SJCRH30 (cell line): ENCODE measurements at regions not wholly inside any gene's neighbourhood (a gene's known extent, or its start where the extent isn't known, plus 50 kb on each side); places are given as distances from the start of the nearest gene placed in this dataset.
"Not testable (repeated sequence)": the region's sequence is repeated elsewhere in the genome, so short reads cannot be mapped to it uniquely, and the experiment has no call there.

ENCODE experiments used
- DNase-seq, 2 experiments: peaks; one replicate each; pipeline ENCODE4 v3.0.0-alpha.2; 2015 to 2020
- H3K27ac ChIP-seq: fragments of 250-450 bp; sonication (Bioruptor Pico); 2 replicates; pipeline ENCODE4 v1.5.1; 2020; ENCODE audit warnings: mild to moderate bottlenecking, moderate library complexity
- H3K27me3 ChIP-seq: fragments of 250-450 bp; sonication (Bioruptor Pico); 2 replicates; pipeline ENCODE4 v1.5.1; 2020; ENCODE audit warnings: mild to moderate bottlenecking, moderate library complexity
- H3K36me3 ChIP-seq: fragments of 250-450 bp; sonication (Bioruptor Pico); 2 replicates; pipeline ENCODE4 v1.5.1; 2020; ENCODE audit warnings: mild to moderate bottlenecking, moderate library complexity
- H3K4me1 ChIP-seq: fragments of 250-450 bp; sonication (Bioruptor Pico); 2 replicates; pipeline ENCODE4 v1.5.1; 2020; ENCODE audit warnings: mild to moderate bottlenecking, moderate library complexity
- H3K4me3 ChIP-seq: fragments of 250-450 bp; sonication (Bioruptor Pico); 2 replicates; pipeline ENCODE4 v1.5.1; 2020; ENCODE audit warnings: mild to moderate bottlenecking, moderate library complexity
- H3K9me3 ChIP-seq: fragments of 250-450 bp; sonication (Bioruptor Pico); replicated peaks from 2 replicates; pipeline ENCODE4 v1.5.1; 2020; ENCODE audit warnings: mild to moderate bottlenecking, moderate library complexity

DNA sequence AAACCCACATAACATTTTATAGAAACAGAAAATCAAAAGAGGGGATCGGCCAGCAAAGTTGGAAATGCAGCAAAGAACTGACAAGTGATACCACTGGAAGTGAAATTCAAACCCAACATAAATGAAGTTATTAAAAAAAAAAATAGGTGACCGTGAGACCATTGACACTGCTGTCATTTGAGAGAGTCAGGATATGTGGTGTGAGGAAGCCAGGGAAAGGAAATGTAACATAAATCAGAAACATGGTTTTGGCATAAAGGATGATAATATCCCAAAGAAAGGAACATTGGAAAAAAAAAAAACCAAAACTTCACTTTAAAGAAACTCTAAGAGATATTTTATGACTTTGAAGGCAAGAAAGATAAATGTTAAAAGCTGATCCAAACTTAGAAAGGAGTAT lies 312.4 kb upstream of the PIK3R1 start:
- Histone ChIP-seq H3K27ac (no peak overlapping the region), H3K36me3 (no peaks in the 10 kb centered on the region), H3K4me1 (no peaks in the 10 kb centered on the region), H3K4me3 (no peak overlapping the region), H3K9me3 (no peaks in the 10 kb centered on the region), H3K27me3 (no peaks in the 10 kb centered on the region)
- DNase-seq, result no peak

DNA sequence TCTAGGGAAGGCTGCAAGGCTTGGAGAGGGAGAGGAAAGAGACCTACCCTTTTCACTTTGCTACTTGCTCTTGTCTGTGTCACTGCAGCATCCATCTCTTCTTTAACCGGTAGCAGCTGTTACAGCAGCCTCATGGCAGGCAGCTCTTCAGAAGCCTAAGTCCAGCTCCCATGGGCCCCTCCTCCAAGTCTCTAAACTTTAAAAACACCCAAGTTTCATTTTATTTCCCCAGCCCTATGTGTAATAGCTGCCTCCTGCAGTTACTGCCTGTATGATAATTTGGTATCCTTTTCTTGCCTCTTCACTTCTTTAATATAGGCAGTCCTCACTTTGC lies 313.1 kb upstream of the PIK3R1 start:
- no peak for DNase-seq
- Histone ChIP-seq H3K27ac (no peak overlapping the region), H3K4me1 (no peaks in the 10 kb centered on the region), H3K36me3 (no peaks in the 10 kb centered on the region), H3K27me3 (no peaks in the 10 kb centered on the region), H3K9me3 (no peaks in the 10 kb centered on the region), H3K4me3 (no peak overlapping the region)

DNA sequence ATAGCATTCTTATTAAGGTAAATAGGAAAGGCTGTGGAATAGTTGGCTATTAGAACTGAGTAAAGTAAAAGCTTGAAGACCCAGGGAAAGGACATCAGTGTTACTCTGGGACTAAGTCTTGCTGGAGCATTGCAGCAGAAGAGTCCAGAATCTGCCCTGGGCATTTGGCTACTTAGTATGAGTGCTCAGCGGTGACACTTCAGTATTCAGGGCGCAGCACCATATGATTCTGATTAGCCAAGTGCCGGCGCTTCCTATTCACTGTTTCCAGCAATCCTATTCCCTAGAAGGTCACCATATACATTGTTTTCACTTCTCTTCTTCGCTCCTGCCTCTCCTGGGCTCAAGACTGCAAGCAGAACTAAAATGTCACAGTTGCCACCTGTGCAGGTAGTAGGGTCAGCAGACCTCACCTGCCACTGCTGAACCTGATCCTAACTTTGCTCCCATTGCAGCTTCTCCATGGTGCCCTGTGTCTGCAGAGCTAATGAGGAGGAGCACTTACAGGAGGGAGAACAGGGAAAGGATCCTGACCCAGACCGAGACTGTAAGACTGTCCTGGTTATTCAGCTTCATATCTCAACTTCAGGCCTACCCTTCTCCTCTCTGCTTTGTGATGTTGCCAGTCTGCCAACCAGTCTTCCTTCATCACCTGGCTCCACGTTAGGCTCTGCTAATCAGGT lies 313.6 kb upstream of the PIK3R1 start:
- no peaks in the 10 kb centered on the region for H3K27me3 ChIP-seq
- H3K4me1 ChIP-seq, result no peaks in the 10 kb centered on the region
- H3K4me3 ChIP-seq, result no peak overlapping the region
- DNase-seq, result no peak
- no peak overlapping the region for H3K27ac ChIP-seq
- H3K9me3 ChIP-seq, result no peaks in the 10 kb centered on the region
- H3K36me3 ChIP-seq, result no peaks in the 10 kb centered on the region

DNA sequence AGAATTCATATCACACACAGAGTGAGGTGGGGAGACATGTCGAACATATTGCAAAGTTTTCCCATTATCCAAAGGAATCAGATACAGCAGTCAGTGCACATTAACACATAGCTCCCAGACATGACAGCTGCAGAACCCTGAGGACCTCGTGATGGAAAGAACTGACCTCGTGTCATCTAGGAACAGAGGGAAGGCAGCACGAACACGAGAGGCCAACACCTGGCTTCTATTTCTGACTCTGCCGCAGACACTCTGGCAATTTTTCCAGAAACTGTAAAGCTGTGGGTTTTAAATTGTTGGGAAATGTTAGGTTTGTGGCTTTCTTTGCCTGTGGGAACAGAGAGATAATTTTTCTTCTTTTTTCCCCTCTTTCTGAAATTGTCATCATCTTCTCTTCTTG lies 315.0 kb upstream of the PIK3R1 start:
- Histone ChIP-seq H3K4me3 (no peak overlapping the region), H3K36me3 (no peaks in the 10 kb centered on the region), H3K4me1 (no peaks in the 10 kb centered on the region), H3K27me3 (no peaks in the 10 kb centered on the region), H3K27ac (no peak overlapping the region), H3K9me3 (no peaks in the 10 kb centered on the region)
- DNase-seq, result no peak

DNA sequence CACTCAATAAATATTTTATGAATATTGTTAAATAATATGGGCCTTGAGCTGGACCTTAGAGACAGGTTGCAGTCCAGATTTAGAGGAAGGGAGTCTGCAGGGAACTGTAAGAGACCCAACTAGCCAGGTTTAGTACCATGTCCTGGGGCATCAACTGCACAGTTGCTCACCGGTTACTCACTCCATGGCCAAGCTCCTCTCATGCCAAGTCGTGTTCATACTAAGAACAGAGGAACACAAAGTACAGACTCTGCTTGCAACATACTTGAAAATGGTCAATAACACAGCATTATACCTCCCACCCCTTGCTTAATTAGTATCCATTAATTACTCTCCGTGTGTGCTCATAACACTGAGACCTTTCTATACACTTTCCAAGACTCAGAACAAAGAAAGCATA lies 317.6 kb upstream of the PIK3R1 start:
- Histone ChIP-seq H3K27me3 (no peaks in the 10 kb centered on the region), H3K4me1 (no peaks in the 10 kb centered on the region), H3K4me3 (no peak overlapping the region), H3K27ac (no peak overlapping the region), H3K36me3 (no peaks in the 10 kb centered on the region), H3K9me3 (no peaks in the 10 kb centered on the region)
- no peak for DNase-seq

DNA sequence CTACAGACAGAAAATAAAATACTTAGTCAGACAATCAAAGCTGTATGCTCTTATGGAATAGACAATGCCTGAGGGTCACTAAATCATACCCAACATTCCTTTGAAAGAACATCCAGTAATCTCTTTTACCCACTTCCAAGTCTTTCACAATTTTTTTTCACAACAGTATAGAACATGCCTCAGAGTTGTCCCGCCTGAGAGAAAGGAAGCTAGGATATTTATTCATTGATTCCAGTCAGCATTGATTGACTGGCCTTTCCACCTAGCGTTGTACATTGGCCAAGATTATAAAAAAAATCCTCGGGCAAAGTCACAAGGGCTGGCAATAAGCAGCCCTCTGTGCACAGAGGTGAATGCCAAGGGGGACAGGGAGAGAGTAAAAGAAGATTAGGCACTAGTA lies 318.1 kb upstream of the PIK3R1 start:
- Histone ChIP-seq H3K36me3 (no peaks in the 10 kb centered on the region), H3K4me1 (no peaks in the 10 kb centered on the region), H3K27me3 (no peaks in the 10 kb centered on the region), H3K27ac (no peak overlapping the region), H3K4me3 (no peak overlapping the region), H3K9me3 (no peaks in the 10 kb centered on the region)
- DNase-seq, result no peak

DNA sequence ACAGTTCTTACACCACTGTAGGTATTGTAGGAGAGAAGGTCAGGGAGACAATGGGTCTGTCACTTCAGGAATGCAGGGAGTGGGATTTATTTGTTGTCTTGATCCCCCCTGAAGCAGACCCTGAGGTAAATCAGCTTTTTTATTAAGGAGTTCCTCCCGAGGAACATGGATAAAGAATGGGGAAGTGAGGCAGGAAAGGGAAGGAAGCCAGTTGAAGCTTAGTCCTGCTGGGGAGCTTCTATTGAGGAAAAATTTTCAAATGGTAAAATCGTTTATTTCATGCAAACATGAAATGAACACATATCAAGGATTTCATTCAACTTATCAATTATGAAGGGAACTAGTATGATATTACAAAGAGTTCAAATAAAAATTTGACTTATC lies 318.6 kb upstream of the PIK3R1 start:
- Histone ChIP-seq H3K4me3 (no peak overlapping the region), H3K9me3 (no peaks in the 10 kb centered on the region), H3K27me3 (no peaks in the 10 kb centered on the region), H3K4me1 (no peaks in the 10 kb centered on the region), H3K36me3 (no peaks in the 10 kb centered on the region), H3K27ac (no peak overlapping the region)
- DNase-seq, result no peak

DNA sequence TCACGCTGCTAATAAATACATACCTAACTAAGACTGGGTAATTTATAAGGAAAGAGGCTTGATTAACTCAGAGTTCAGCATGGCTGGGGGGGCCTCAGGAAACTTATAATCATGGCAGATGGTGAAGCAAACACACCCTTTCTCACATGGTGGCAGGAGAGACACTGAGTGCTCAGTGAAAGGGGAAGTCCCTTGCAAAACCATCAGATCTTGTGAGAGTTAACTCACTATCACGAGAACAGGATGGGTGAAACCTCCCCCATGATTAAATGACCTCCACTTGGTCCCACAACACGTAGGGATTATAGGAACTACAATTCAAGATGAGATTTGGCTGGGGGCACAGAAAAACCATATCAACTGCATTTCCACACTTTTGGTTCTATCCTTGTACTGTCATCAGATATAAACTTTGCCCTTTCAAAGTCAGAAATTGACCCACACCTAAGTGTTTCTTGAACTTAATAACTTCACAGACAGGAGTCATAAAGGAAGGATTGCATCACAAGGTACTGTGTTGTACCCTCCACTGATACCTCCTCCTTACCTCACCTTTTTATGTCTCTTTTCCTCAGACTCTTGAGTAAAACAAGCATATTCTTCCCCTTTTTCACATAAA lies 319.1 kb upstream of the PIK3R1 start:
- Histone ChIP-seq H3K4me1 (no peaks in the 10 kb centered on the region), H3K27ac (no peak overlapping the region), H3K36me3 (no peaks in the 10 kb centered on the region), H3K27me3 (no peaks in the 10 kb centered on the region), H3K4me3 (no peak overlapping the region), H3K9me3 (no peaks in the 10 kb centered on the region)
- no peak for DNase-seq

DNA sequence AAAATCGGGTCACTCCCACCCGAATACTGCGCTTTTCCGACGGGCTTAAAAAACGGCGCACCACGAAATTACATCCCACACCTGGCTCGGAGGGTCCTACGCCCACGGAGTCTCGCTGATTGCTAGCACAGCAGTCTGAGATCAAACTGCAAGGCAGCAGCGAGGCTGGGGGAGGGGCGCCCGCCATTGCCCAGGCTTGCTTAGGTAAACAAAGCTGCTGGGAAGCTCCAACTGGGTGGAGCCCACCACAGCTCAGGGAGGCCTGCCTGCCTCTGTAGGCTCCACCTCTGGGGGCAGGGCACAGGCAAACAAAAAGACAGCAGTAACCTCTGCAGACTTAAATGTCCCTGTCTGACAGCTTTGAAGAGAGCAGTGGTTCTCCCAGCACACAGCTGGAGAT lies 325.7 kb upstream of the PIK3R1 start:
- not testable (repeated sequence) for H3K36me3 ChIP-seq, H3K27me3 ChIP-seq, H3K4me3 ChIP-seq, H3K9me3 ChIP-seq, DNase-seq, H3K27ac ChIP-seq, H3K4me1 ChIP-seq

DNA sequence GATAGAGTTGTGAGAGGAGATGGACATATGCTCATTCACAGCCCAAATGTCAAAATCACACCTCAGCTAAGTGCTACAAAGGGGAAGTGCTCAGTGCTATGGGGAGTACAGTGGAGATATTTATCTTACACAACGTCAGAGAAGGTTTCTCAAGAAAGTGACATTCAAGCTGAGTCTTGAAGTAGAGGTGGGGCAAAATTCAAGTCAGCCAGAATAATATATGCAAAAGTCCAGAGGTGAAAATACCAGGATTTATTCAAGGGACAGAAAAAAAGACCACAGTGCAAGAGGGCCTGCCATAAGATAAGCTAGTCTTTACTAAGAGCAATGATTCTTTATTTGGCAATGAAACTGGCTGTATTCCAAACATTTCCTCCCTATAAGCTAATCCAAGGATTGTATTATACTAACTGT lies 327.8 kb upstream of the PIK3R1 start:
- no peak overlapping the region for H3K4me3 ChIP-seq
- no peak overlapping the region for H3K27ac ChIP-seq
- no peaks in the 10 kb centered on the region for H3K27me3 ChIP-seq
- DNase-seq, result no peak
- no peaks in the 10 kb centered on the region for H3K9me3 ChIP-seq
- no peaks in the 10 kb centered on the region for H3K4me1 ChIP-seq
- H3K36me3 ChIP-seq, result no peaks in the 10 kb centered on the region

DNA sequence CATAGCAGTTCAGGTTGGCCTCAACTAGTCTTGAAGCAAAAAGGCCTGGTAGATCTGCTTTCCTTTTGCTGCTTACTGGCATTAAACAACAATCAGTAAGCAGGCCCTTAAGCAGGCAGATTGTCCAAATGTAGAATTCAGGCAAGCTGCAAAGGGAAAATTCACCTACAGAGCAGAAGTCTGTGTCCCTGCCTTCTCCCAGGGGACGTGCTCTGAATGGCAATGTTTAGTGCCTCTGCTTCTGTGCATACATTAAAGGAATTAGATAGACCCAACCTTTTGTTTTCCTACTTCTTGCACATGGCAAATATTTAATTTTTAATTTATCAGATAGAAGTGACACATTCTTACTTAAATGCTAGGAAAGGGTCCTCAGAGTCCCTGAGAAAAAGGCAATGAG lies 328.8 kb upstream of the PIK3R1 start:
- no peak for DNase-seq
- Histone ChIP-seq H3K36me3 (no peaks in the 10 kb centered on the region), H3K9me3 (no peaks in the 10 kb centered on the region), H3K27ac (no peak overlapping the region), H3K27me3 (no peaks in the 10 kb centered on the region), H3K4me1 (no peaks in the 10 kb centered on the region), H3K4me3 (no peak overlapping the region)

DNA sequence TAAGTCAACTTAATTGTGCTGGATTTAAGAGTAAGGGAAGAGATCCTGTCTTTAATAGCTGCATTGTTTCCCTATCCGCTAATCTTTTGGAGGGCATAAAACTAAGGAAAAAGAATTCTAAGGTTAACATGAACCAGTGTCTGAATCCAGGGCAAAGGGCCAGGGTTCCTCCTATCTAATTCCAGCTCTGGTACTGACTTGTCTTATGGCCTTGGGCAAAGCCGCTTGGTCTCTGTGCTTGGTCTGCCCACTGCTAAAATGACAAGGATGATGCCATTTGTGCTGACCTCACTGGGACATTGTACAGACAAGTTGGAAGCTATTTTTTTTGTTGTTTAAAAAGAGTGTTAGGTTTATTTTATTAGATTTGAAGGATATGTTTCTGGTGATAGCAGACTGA lies 334.7 kb upstream of the PIK3R1 start:
- Histone ChIP-seq H3K9me3 (no peaks in the 10 kb centered on the region), H3K4me1 (no peaks in the 10 kb centered on the region), H3K27me3 (no peaks in the 10 kb centered on the region), H3K27ac (no peak overlapping the region), H3K36me3 (no peaks in the 10 kb centered on the region), H3K4me3 (no peak overlapping the region)
- DNase-seq, result no peak

DNA sequence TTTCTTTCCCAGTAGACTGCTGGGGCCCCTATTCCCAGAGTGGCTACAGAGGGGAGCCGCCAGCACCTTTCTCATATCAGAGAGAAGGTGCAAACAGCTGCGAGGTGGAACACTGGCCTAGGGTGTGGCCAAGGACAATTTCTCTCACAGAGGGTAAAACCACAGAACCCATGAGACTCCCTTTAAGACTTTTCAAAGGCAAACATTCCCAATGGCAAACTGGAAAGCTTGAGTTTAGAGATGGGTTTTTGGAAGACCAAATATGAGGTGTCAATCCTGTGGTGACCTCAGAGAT lies 335.1 kb upstream of the PIK3R1 start:
- Histone ChIP-seq H3K9me3 (no peaks in the 10 kb centered on the region), H3K27me3 (no peaks in the 10 kb centered on the region), H3K4me3 (no peak overlapping the region), H3K4me1 (no peaks in the 10 kb centered on the region), H3K36me3 (no peaks in the 10 kb centered on the region), H3K27ac (no peak overlapping the region)
- DNase-seq, result no peak

DNA sequence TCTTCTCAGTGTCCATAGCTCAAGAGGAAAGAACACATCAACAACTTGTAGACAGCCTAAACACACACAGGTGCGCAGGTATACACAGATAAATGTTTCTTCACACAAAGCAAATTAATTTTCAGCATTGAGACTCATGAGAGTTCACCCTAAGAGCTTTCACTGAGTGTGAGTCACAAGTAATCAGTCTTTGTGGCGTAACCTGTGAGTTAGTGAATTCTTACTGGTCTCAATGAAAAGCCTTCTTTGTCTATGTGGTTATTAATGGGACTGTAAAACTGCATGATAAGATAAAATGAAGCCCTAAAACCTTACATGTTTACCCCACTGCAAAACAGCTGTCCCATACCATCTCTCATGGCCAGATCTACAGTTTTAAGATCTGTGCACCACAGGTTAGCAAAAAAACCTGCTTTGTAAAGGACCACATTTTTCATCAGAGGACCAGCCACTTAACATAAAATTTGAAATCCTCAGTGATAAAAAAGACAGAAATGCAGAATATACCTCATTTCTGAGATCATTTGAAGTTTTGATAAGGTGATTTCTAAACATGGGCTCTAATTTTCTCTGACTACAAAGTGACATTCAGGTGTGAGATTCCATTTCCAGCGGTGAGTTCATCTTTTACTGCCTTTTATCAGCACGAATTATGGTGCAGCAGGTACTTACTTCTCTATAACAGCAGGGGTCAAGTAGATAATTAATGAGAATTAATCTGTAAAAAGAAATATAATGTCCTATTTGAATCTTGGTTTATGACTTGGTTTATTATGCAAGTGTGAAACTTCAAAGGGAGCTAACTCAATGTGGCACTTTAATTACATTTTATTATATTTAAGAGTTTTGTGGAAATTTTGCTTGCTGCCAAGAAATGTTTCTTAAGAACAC lies 335.7 kb upstream of the PIK3R1 start:
- H3K4me3 ChIP-seq, result no peak overlapping the region
- DNase-seq, result no peak
- no peaks in the 10 kb centered on the region for H3K36me3 ChIP-seq
- no peaks in the 10 kb centered on the region for H3K4me1 ChIP-seq
- H3K27me3 ChIP-seq, result no peaks in the 10 kb centered on the region
- H3K27ac ChIP-seq, result no peak overlapping the region
- H3K9me3 ChIP-seq, result no peaks in the 10 kb centered on the region

DNA sequence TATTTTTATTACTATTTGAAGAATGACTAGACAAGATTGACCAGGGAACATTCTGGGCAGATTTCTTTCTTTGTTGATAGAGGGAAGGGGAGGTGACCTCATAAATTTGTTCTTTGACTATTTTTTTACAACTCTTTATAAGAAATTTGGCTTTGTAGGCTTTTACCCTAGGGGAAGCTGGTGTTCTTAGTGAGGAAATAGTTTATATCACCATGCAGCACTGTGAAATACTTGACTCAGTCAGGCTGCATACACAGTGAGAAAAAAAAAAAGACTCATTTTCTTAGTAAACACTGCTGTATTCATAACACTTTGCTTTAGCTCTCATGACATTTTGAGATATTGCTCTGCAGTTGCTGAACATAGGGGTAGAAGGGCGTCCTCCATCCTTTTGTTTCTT lies 336.6 kb upstream of the PIK3R1 start:
- no peak for DNase-seq
- H3K4me1 ChIP-seq, result no peaks in the 10 kb centered on the region

DNA sequence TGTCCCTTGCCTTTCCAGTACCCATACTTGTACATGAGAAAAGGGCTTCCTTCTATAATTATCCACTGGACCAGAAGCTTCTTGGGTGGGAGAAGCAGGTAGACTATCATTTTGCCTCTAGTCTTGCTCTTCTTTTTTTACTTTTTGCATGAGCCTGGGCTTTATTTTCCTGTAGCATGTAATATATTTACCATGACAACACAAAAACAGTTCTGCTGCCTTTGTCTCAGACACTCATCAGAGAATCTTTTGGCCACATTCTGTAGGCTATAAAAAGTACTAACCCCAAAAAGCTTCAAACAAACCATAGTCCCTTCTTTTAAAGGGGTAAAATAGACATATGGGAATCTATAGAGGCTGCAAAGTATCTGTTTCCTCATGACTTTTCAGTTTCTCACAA lies 339.2 kb upstream of the PIK3R1 start:
- no peak for DNase-seq
- Histone ChIP-seq H3K27ac (no peak overlapping the region), H3K4me1 (no peaks in the 10 kb centered on the region), H3K4me3 (no peak overlapping the region), H3K27me3 (no peaks in the 10 kb centered on the region; the same call in 1 of the 2 replicates), H3K36me3 (no peaks in the 10 kb centered on the region), H3K9me3 (no peaks in the 10 kb centered on the region)

More for the DNA sequence above, 336.6 kb upstream of the PIK3R1 start:
- H3K27me3 ChIP-seq, result no peaks in the 10 kb centered on the region
- H3K36me3 ChIP-seq, result no peaks in the 10 kb centered on the region
- H3K9me3 ChIP-seq, result no peaks in the 10 kb centered on the region
- H3K27ac ChIP-seq, result no peak overlapping the region
- no peak overlapping the region for H3K4me3 ChIP-seq
